Chondrocyte (in vitro differentiated cells): ENCODE measurements at regions not wholly inside any gene's neighbourhood (a gene's known extent, or its start where the extent isn't known, plus 50 kb on each side); places are given as distances from the start of the nearest gene placed in this dataset.
A peak's percentile ranks its signal among the peaks of the same experiment; 100 is the strongest.
"Not testable (repeated sequence)": the region's sequence is repeated elsewhere in the genome, so short reads cannot be mapped to it uniquely, and the experiment has no call there.

Experiments used
- DNase-seq: peaks from one replicate; pipeline ENCODE4 v3.0.0; 2021; ENCODE audit warnings: mixed read lengths, low spot score
- H3K27ac Mint-ChIP-seq: one replicate; pipeline ENCODE4 v1.8.0; 2021; ENCODE audit warnings: mild to moderate bottlenecking, moderate library complexity, mixed read lengths; ENCODE audit not compliant: unreplicated experiment
- H3K27me3 Mint-ChIP-seq: 2 replicates; pipeline ENCODE4 v1.8.0; 2021; ENCODE audit warnings: low read depth, mixed read lengths
- H3K36me3 Mint-ChIP-seq: 2 replicates; pipeline ENCODE4 v1.8.0; 2021; ENCODE audit warnings: low read depth, mixed read lengths
- H3K4me1 Mint-ChIP-seq: 2 replicates; pipeline ENCODE4 v1.8.0; 2021; ENCODE audit warnings: low read depth, mild to moderate bottlenecking, mixed read lengths
- H3K4me3 Mint-ChIP-seq: one replicate; pipeline ENCODE4 v1.8.0; 2021; ENCODE audit warnings: mild to moderate bottlenecking, moderate library complexity, mixed read lengths; ENCODE audit not compliant: unreplicated experiment
- H3K9me3 Mint-ChIP-seq: 2 replicates; pipeline ENCODE4 v1.8.0; 2021; ENCODE audit warnings: low read depth, mixed read lengths
- CTCF ChIP-seq: fragments of 200-600 bp; sonication (generic); IDR thresholded peaks from 2 replicates; pipeline ENCODE4 v1.5.0; 2021; ENCODE audit warnings: antibody characterized with exemption, mild to moderate bottlenecking, moderate library complexity

- no peak for DNase-seq
Measured at GRCh38 chr7:39851466-39852045, 98.5 kb upstream of the CDK13 start.

GRCh38 chr7:39854616-39855324 is 95.3 kb upstream of the CDK13 start:
- H3K4me3 Mint-ChIP-seq, H3K9me3 Mint-ChIP-seq, H3K36me3 Mint-ChIP-seq, H3K4me1 Mint-ChIP-seq, DNase-seq, H3K27ac Mint-ChIP-seq: not testable (repeated sequence)
- peaks cover 23% of the 10 kb centered on the region for H3K27me3 Mint-ChIP-seq

More at GRCh38 chr7:39851466-39852045, 98.5 kb upstream of the CDK13 start:
- no peaks in the 10 kb centered on the region for H3K4me1 Mint-ChIP-seq
- TF ChIP-seq CTCF: no peak
- H3K27ac Mint-ChIP-seq: no peak overlapping the region
- H3K4me3 Mint-ChIP-seq: no peak overlapping the region
- peaks cover 19% of the 10 kb centered on the region for H3K27me3 Mint-ChIP-seq
- peaks cover 2% of the 10 kb centered on the region for H3K36me3 Mint-ChIP-seq
- no peaks in the 10 kb centered on the region for H3K9me3 Mint-ChIP-seq

GRCh38 chr7:39855325-39855674 is 94.8 kb upstream of the CDK13 start:
- Mint-ChIP-seq H3K27me3 (peaks cover 23% of the 10 kb centered on the region), H3K36me3 (peaks cover 2% of the 10 kb centered on the region), H3K4me3 (no peak overlapping the region), H3K27ac (no peak overlapping the region), H3K4me1 (no peaks in the 10 kb centered on the region), H3K9me3 (no peaks in the 10 kb centered on the region)
- DNase-seq: no peak
- TF ChIP-seq CTCF: no peak

- peak; percentile 64 for TF ChIP-seq CTCF
- H3K4me1 Mint-ChIP-seq: not testable (repeated sequence)
Measured at GRCh38 chr7:39863675-39864322, 86.3 kb upstream of the CDK13 start.

GRCh38 chr7:39869888-39870522 is 80.1 kb upstream of the CDK13 start:
- not testable (repeated sequence) for DNase-seq, H3K9me3 Mint-ChIP-seq, H3K4me1 Mint-ChIP-seq, H3K36me3 Mint-ChIP-seq, H3K27ac Mint-ChIP-seq, H3K4me3 Mint-ChIP-seq
- H3K27me3 Mint-ChIP-seq: peaks cover 14% of the 10 kb centered on the region

More at GRCh38 chr7:39863675-39864322, 86.3 kb upstream of the CDK13 start:
- H3K36me3 Mint-ChIP-seq, H3K27me3 Mint-ChIP-seq, H3K27ac Mint-ChIP-seq, DNase-seq, H3K9me3 Mint-ChIP-seq, H3K4me3 Mint-ChIP-seq: not testable (repeated sequence)

- peaks cover 18% of the 10 kb centered on the region for H3K27me3 Mint-ChIP-seq
Measured at GRCh38 chr7:39871610-39872009, 78.4 kb upstream of the CDK13 start.

More at GRCh38 chr7:39871610-39872009, 78.4 kb upstream of the CDK13 start:
- not testable (repeated sequence) for DNase-seq, H3K4me3 Mint-ChIP-seq, H3K9me3 Mint-ChIP-seq, H3K36me3 Mint-ChIP-seq, H3K4me1 Mint-ChIP-seq, H3K27ac Mint-ChIP-seq
